Adrenal gland (tissue), 9 donors: ENCODE measurements at regions not wholly inside any gene's neighbourhood (a gene's known extent, or its start where the extent isn't known, plus 50 kb on each side); places are given as distances from the start of the nearest gene placed in this dataset.

Source experiments
- DNase-seq, 7 donors: peaks; one replicate each; pipeline ENCODE4 v3.0.0-alpha.2; 2019 to 2020
- H3K27ac ChIP-seq, 5 donors: fragments of 200-600 bp; sonication (generic) in 4 of 5; 1 replicate in 3 of 5; 2 replicates in 2 of 5; pipeline versions ENCODE4 v1.5.1 to v1.8.0; 2016 to 2020; ENCODE audit warnings: mild to moderate bottlenecking in 1 of 5
- H3K27me3 ChIP-seq: fragments of 200-600 bp; 2 replicates; pipeline ENCODE4 v1.8.0; 2021
- H3K36me3 ChIP-seq, 2 donors: fragments of 200-600 bp; replicated peaks in 1 of 2; 1 replicate in 1 of 2; 2 replicates in 1 of 2; pipeline versions ENCODE4 v1.5.1 to v1.8.0; 2018 to 2022
- H3K4me1 ChIP-seq, 2 donors: fragments of 200-600 bp; replicated peaks in 1 of 2; 1 replicate in 1 of 2; 2 replicates in 1 of 2; pipeline versions ENCODE4 v1.5.1 to v1.8.0; 2018 to 2021
- H3K4me3 ChIP-seq, 4 donors: fragments of 200-600 bp; sonication (generic) in 3 of 4; one replicate each; pipeline ENCODE4 v1.5.1; 2016 to 2018
- H3K9me3 ChIP-seq, 3 donors: fragments of 200-600 bp; sonication (generic) in 1 of 3; replicated peaks in 1 of 3; 1 replicate in 2 of 3; 2 replicates in 1 of 3; pipeline versions ENCODE4 v1.5.1 to v1.8.0; 2016 to 2021
- POLR2A ChIP-seq, 2 donors: fragments of 450-650 bp; IDR thresholded peaks; one replicate each; pipeline ENCODE4 v1.6.1; 2017; ENCODE audit warnings: antibody characterized with exemption in 2 of 2, mild to moderate bottlenecking in 2 of 2, moderate library complexity in 1 of 2
- WGBS, 4 donors: extraction: QIAGEN DNeasy Blood & Tissue Kit in 2 of 4; methylation state at CpG; one replicate each; pipeline versions ENCODE4 v1.1.5 to v1.1.7; 2013 to 2017; 5-methylcytosine and 5-hydroxymethylcytosine counted together
- intact Hi-C, 2 donors: fragments of 100-400 bp; cut with DNase I; formaldehyde crosslinking; loops; one replicate each; pipeline versions ENCODE4 v1.14.1 to v1.15.0; 2022 to 2023
- TF ChIP-seq, protein P1 (sequence below), 6 experiments: fragments of 450-650 bp in 4 of 6; fragments of 200-600 bp in 2 of 6; sonication (generic) in 1 of 6; IDR thresholded peaks; 1 replicate in 5 of 6; 2 replicates in 1 of 6; pipeline versions ENCODE4 v1.5.1 to v1.8.0; 2016 to 2021; ENCODE audit warnings: antibody characterized with exemption in 6 of 6, mild to moderate bottlenecking in 2 of 6, moderate library complexity in 1 of 6
- donor health status: healthy with polysubstance abuse.
- donor health status: Bipolar disorder and iron deficiency.
- donor health status: DM: yes; HTN: yes; CAD: no.
- donor health status: DM: no; HTN: no; CAD: no.
- donor health status: DM: no; HTN: no; CAD: no.

DNA sequence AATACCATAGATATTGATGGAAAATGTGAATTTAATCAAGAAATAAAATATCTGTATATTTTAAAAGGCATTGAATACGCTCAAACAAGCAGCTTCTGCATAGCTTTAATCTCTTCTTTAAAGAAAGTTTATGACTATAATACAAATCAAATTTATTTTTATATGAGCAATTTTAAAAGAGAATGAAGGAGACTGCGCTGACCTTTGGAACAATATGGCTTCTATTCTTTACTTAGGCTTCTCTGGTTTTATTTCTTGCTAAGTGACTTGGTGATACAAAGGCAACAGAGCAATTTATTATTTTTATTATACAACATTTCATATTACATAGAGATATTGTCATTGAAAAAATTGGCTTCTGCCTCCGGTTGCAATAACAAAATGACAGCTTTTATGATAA, 776.7 kb downstream of the TBC1D32 start:
- Histone ChIP-seq H3K27ac (no peak overlapping the region), H3K27me3 (no peaks in the 10 kb centered on the region), H3K4me1 (no peaks in the 10 kb centered on the region), H3K4me3 (no peak overlapping the region), H3K9me3 (no peaks in the 10 kb centered on the region), H3K36me3 (no peaks in the 10 kb centered on the region)
- WGBS, 4 donors = 64 to 71% (median 68%) methylated on average over 3 of the region's 3 CpGs
- no peak for DNase-seq
- intact Hi-C loops = no loop called here
- TF ChIP-seq, protein P1, sequence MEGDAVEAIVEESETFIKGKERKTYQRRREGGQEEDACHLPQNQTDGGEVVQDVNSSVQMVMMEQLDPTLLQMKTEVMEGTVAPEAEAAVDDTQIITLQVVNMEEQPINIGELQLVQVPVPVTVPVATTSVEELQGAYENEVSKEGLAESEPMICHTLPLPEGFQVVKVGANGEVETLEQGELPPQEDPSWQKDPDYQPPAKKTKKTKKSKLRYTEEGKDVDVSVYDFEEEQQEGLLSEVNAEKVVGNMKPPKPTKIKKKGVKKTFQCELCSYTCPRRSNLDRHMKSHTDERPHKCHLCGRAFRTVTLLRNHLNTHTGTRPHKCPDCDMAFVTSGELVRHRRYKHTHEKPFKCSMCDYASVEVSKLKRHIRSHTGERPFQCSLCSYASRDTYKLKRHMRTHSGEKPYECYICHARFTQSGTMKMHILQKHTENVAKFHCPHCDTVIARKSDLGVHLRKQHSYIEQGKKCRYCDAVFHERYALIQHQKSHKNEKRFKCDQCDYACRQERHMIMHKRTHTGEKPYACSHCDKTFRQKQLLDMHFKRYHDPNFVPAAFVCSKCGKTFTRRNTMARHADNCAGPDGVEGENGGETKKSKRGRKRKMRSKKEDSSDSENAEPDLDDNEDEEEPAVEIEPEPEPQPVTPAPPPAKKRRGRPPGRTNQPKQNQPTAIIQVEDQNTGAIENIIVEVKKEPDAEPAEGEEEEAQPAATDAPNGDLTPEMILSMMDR (IDR thresholded peaks at IDR 0.05) = no peak
- TF ChIP-seq POLR2A (IDR thresholded peaks at IDR 0.05) = no peak

DNA sequence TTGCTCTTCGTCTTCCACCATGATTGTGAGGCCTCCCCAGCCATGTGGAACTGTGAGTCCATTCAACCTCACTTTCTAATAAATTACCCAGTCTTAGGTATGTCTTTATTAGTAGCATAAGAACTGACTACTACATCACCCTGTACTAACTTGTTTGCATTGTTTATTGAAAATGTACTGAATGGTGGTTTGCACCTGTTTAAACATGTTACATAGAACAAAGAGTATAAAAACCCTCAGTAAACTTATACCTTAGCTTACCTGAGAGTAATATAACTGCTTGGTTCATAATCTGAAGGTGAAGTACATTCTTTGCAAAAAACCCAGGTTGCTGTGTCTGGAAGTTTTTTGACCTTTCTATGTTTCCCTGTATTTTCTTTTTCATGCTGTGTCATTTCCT, 777.8 kb downstream of the TBC1D32 start:
- intact Hi-C loops = no loop called here
- 89 to 100% (median 92%) methylated on average over 1 of the region's 1 CpG for WGBS, 4 donors

DNA sequence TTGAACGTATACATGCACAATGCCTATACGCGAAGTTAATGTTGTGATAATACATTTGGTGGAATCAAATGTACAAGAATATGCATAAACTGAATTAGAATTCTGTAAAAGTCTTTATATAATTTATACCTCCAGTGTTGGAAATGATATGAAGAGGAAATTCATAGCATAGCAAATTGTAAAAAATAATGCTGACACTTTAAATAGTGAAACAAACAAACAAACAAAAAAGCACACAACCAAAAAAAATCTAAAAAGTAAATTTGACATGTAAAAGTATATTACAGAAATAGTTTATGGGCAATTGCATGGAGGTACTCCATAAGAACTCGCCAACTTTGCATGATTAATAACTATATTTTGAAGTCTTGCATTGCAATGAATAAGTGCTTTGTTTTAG, 780.9 kb downstream of the TBC1D32 start:
- Histone ChIP-seq H3K27me3 (no peaks in the 10 kb centered on the region), H3K9me3 (no peaks in the 10 kb centered on the region), H3K36me3 (no peaks in the 10 kb centered on the region), H3K4me1 (no peaks in the 10 kb centered on the region), H3K4me3 (no peak overlapping the region), H3K27ac (no peak overlapping the region)
- intact Hi-C loops = no loop called here
- 89 to 91% (median 90%) methylated on average over 4 of the region's 4 CpGs for WGBS, 4 donors
- TF ChIP-seq, protein P1 (IDR thresholded peaks at IDR 0.05) = no peak
- no peak for TF ChIP-seq POLR2A (IDR thresholded peaks at IDR 0.05)
- DNase-seq = no peak

More for the DNA sequence above, 777.8 kb downstream of the TBC1D32 start:
- TF ChIP-seq, protein P1 (IDR thresholded peaks at IDR 0.05) = no peak
- no peak for TF ChIP-seq POLR2A (IDR thresholded peaks at IDR 0.05)
- no peaks in the 10 kb centered on the region for H3K27me3 ChIP-seq
- no peaks in the 10 kb centered on the region for H3K36me3 ChIP-seq
- no peak overlapping the region for H3K27ac ChIP-seq
- no peaks in the 10 kb centered on the region for H3K9me3 ChIP-seq
- DNase-seq = no peak
- no peaks in the 10 kb centered on the region for H3K4me1 ChIP-seq
- H3K4me3 ChIP-seq = no peak overlapping the region

DNA sequence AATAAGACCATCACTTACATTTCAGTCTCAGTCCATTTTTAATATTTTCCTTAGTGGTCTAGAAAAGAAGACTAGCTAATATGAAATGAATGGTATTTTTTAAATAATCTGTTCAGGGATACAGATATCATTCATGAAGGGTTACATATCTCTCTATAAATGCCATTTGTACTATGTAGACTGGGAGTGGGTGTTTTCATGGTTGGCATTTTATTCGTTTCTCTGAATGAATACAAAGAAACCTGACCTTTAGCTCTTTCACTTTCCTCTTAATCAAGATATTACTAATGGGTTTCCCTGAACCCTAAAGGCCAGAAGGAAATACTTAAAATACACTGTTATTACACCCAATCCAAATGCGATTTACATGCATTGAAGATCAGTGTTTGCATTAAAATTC, 788.9 kb downstream of the TBC1D32 start:
- intact Hi-C loops = no loop called here
- no peak for DNase-seq
- WGBS, 4 donors = 49 to 62% (median 57%) methylated on average over 2 of the region's 2 CpGs
- Histone ChIP-seq H3K4me1 (no peaks in the 10 kb centered on the region), H3K4me3 (no peak overlapping the region), H3K36me3 (no peaks in the 10 kb centered on the region), H3K9me3 (no peaks in the 10 kb centered on the region), H3K27ac (no peak overlapping the region), H3K27me3 (no peaks in the 10 kb centered on the region)
- TF ChIP-seq POLR2A (IDR thresholded peaks at IDR 0.05) = no peak
- TF ChIP-seq, protein P1 (IDR thresholded peaks at IDR 0.05) = no peak
